Common myeloid progenitor, CD34-positive (primary cell): ENCODE measurements at regions not wholly inside any gene's neighbourhood (a gene's known extent, or its start where the extent isn't known, plus 50 kb on each side); places are given as distances from the start of the nearest gene placed in this dataset.

ENCODE experiments used
- CTCF ChIA-PET: fragments of 350-600 bp; sonication (Branson Sonifier 250); formaldehyde crosslinking; loops from one replicate; lab custom pipeline; 2021; ENCODE audit warnings: antibody characterized with exemption; lab: Charles Lee
- POLR2A ChIA-PET: fragments of 350-600 bp; sonication (Branson Sonifier 250); formaldehyde crosslinking; loops from one replicate; lab custom pipeline; 2021; ENCODE audit warnings: antibody characterized with exemption; lab: Charles Lee
- DNase-seq, 3 donors: peaks; one replicate each; pipeline versions ENCODE4 v3.0.0 to v3.0.0-alpha.2; 2013
- H3K27ac ChIP-seq, 2 experiments: 1 replicate in 1 of 2; 2 replicates in 1 of 2; pipeline ENCODE4 v1.7.0; 2013; ENCODE audit warnings: inconsistent platforms in 2 of 2, low read length in 2 of 2, mild to moderate bottlenecking in 2 of 2, low read depth in 1 of 2, moderate library complexity in 1 of 2; ENCODE audit not compliant: severe bottlenecking in 2 of 2, insufficient read depth in 1 of 2, poor library complexity in 1 of 2
- H3K27me3 ChIP-seq, 5 experiments: replicated peaks in 2 of 5; 1 replicate in 3 of 5; 2 replicates in 2 of 5; pipeline versions ENCODE4 v1.6.1 to v1.7.0; 2013; ENCODE audit warnings: low read length in 4 of 5, mild to moderate bottlenecking in 2 of 5, moderate library complexity in 2 of 5, inconsistent platforms in 1 of 5; ENCODE audit not compliant: insufficient read depth in 5 of 5, control insufficient read depth in 4 of 5
- H3K36me3 ChIP-seq, 4 experiments: 1 replicate in 2 of 4; 2 replicates in 2 of 4; pipeline versions ENCODE4 v1.6.1 to v1.7.0; 2013; ENCODE audit warnings: low read length in 3 of 4, control low read depth in 1 of 4, mild to moderate bottlenecking in 1 of 4; ENCODE audit not compliant: control insufficient read depth in 4 of 4, insufficient read depth in 4 of 4
- H3K4me1 ChIP-seq, 4 experiments: 1 replicate in 3 of 4; 2 replicates in 1 of 4; pipeline versions ENCODE4 v1.6.1 to v1.7.1; 2013; ENCODE audit warnings: low read length in 3 of 4, mild to moderate bottlenecking in 3 of 4, control low read depth in 1 of 4, inconsistent platforms in 1 of 4, moderate library complexity in 1 of 4; ENCODE audit not compliant: control insufficient read depth in 4 of 4, insufficient read depth in 4 of 4; ENCODE audit errors: control extremely low read depth in 1 of 4
- H3K4me3 ChIP-seq, 7 experiments: 1 replicate in 4 of 7; 2 replicates in 3 of 7; pipeline versions ENCODE4 v1.5.1 to v1.7.0; 2013; ENCODE audit warnings: mild to moderate bottlenecking in 7 of 7, low read length in 6 of 7, moderate library complexity in 6 of 7, inconsistent platforms in 2 of 7, low read depth in 2 of 7, control low read depth in 1 of 7; ENCODE audit not compliant: insufficient read depth in 4 of 7, control insufficient read depth in 1 of 7; ENCODE audit errors: extremely low read depth in 1 of 7
- H3K9me3 ChIP-seq, 5 experiments: 1 replicate in 4 of 5; 2 replicates in 1 of 5; pipeline versions ENCODE4 v1.6.1 to v1.7.1; 2013; ENCODE audit warnings: low read length in 4 of 5, mild to moderate bottlenecking in 2 of 5, inconsistent platforms in 1 of 5, low read depth in 1 of 5, moderate library complexity in 1 of 5; ENCODE audit not compliant: control insufficient read depth in 4 of 5, insufficient read depth in 2 of 5; ENCODE audit errors: control extremely low read depth in 1 of 5
- WGBS: methylation state at CpG from one replicate; pipeline ENCODE4 v1.1.5; 2013; ENCODE audit not compliant: insufficient coverage; 5-methylcytosine and 5-hydroxymethylcytosine counted together

GRCh38 chr2:66269166-66269565 lies 165.8 kb upstream of the MEIS1 start:
- H3K4me3 ChIP-seq, result no peak overlapping the region
- ChIA-PET POLR2A (no interaction called here), CTCF (no interaction called here)
- no peaks in the 10 kb centered on the region for H3K9me3 ChIP-seq
- H3K36me3 ChIP-seq, result no peaks in the 10 kb centered on the region
- H3K27me3 ChIP-seq, result peaks cover 0 to 2% (median 0%) of the 10 kb centered on the region in 5 experiments
- 80% methylated on average over 1 of the region's 1 CpG for WGBS
- no peak overlapping the region for H3K27ac ChIP-seq
- DNase-seq, result no peak
- no peaks in the 10 kb centered on the region for H3K4me1 ChIP-seq

- Histone ChIP-seq H3K36me3 (no peaks in the 10 kb centered on the region), H3K4me3 (no peak overlapping the region), H3K27ac (no peak overlapping the region), H3K9me3 (no peaks in the 10 kb centered on the region), H3K27me3 (peaks cover 0 to 2% (median 0%) of the 10 kb centered on the region in 5 experiments), H3K4me1 (no peaks in the 10 kb centered on the region)
- ChIA-PET POLR2A (no interaction called here), CTCF (no interaction called here)
- no peak for DNase-seq
Observed at GRCh38 chr2:66268756-66269155, 166.2 kb upstream of the MEIS1 start.

DNA sequence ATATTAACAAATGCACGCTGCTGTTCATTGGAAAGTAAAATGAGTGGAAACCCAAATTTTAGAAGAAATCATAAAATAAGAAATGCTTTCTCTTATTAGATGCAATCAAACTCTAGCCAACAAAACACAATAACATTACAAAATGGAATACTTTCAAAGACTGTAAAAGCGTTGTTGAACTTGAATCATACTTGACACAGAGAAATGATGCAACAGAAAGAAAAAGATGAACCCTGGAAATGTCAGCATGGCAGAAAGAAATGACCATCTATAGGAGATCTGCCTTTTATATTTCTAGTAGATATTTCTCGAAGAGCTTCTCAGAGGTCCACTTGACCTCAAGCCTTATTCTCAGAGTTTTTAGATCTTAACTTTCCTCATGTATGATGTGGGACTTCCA lies 170.6 kb upstream of the MEIS1 start:
- Histone ChIP-seq H3K4me1 (no peaks in the 10 kb centered on the region), H3K4me3 (no peak overlapping the region), H3K9me3 (no peaks in the 10 kb centered on the region), H3K27ac (no peak overlapping the region), H3K27me3 (no peaks in the 10 kb centered on the region), H3K36me3 (no peaks in the 10 kb centered on the region)
- WGBS, result 100% methylated on average over 2 of the region's 3 CpGs
- ChIA-PET CTCF (interaction anchor here (0.6 kb wide), 1 partner anchor 1121 kb away, joined by 3 read pairs; no protein-coding TSS in a partner anchor), POLR2A (no interaction called here)
- DNase-seq, result no peak

DNA sequence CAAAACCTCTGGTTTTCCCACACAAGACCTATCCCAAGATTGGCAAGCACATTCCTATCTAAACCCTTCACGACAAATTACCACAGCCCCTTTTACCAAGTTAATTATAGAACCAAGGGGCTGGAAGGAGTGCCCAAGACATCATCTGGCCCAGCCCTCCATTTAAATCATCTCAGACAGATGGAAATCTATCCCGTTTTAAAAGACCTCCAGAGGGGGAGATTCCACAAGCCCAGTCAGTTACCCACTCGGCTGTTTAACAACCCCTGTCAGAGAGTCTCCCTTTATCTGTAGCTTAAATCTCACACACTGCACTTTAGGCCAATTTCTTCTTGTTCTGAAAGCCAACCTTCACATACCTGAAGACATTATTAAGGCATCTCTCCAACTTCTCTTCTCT lies 179.1 kb upstream of the MEIS1 start:
- Histone ChIP-seq H3K27ac (no peak overlapping the region), H3K27me3 (no peaks in the 10 kb centered on the region), H3K36me3 (no peaks in the 10 kb centered on the region), H3K4me1 (no peaks in the 10 kb centered on the region), H3K4me3 (no peak overlapping the region), H3K9me3 (no peaks in the 10 kb centered on the region)
- CTCF ChIA-PET, result no interaction called here
- 100% methylated on average over 1 of the region's 3 CpGs for WGBS
- DNase-seq, result no peak
- POLR2A ChIA-PET, result no interaction called here

- CTCF ChIA-PET, result no interaction called here
- no peak for DNase-seq
- Histone ChIP-seq H3K36me3 (no peaks in the 10 kb centered on the region), H3K27me3 (no peaks in the 10 kb centered on the region), H3K27ac (no peak overlapping the region), H3K4me3 (no peak overlapping the region), H3K4me1 (no peaks in the 10 kb centered on the region), H3K9me3 (no peaks in the 10 kb centered on the region)
- POLR2A ChIA-PET, result no interaction called here
Observed at GRCh38 chr2:66255136-66255535, 179.8 kb upstream of the MEIS1 start.

DNA sequence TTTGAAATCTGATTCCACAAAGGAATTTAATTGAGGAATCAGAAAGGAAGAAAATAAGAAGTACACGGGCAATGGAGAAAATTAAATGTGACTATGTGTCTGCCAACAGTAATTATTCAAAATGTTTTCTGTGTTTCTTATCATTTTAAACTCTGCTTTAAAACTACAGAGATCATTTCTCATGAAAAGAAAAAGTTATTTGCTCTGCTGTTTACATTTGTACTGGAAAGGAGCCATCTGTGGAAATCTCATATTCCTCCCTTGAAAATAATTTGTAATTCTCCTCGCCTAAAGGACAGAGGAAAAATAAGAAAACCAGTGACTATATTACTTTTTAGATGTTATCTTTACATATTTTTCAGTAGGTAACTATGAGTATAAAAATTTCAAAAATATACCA lies 181.9 kb upstream of the MEIS1 start:
- H3K9me3 ChIP-seq, result no peaks in the 10 kb centered on the region
- WGBS, result no CpG with 5 or more reads among the region's 2 CpGs
- no peak overlapping the region for H3K4me3 ChIP-seq
- ChIA-PET CTCF (no interaction called here), POLR2A (no interaction called here)
- no peak for DNase-seq
- no peak overlapping the region for H3K27ac ChIP-seq
- H3K4me1 ChIP-seq, result no peaks in the 10 kb centered on the region
- no peaks in the 10 kb centered on the region for H3K36me3 ChIP-seq
- no peaks in the 10 kb centered on the region for H3K27me3 ChIP-seq

DNA sequence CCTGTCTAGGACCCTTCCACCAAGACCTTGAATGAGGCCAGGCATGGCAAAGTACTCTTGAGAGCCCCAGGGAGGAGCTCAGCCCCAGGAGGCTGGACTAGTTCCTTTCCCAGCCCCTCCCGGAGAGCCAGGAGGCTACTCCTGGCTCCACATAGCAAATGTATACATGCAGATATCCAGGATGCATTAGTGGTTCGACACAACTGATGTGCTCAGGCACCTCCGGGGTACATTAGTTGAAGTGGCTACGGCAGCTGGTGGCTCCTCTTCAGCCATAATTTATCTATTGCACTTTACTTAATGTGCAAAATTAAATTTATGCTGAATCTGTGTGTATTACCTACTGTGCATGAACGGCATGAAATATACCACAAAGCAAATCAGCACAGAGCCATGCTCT lies 182.8 kb upstream of the MEIS1 start:
- CTCF ChIA-PET, result no interaction called here
- DNase-seq, result no peak
- Histone ChIP-seq H3K27me3 (no peaks in the 10 kb centered on the region), H3K4me1 (no peaks in the 10 kb centered on the region), H3K9me3 (no peaks in the 10 kb centered on the region), H3K4me3 (no peak overlapping the region), H3K36me3 (no peaks in the 10 kb centered on the region), H3K27ac (no peak overlapping the region)
- WGBS, result 90% methylated on average over 1 of the region's 5 CpGs
- POLR2A ChIA-PET, result no interaction called here

- H3K9me3 ChIP-seq, result no peaks in the 10 kb centered on the region
- CTCF ChIA-PET, result no interaction called here
- POLR2A ChIA-PET, result no interaction called here
Observed at GRCh38 chr2:66251573-66251972, 183.4 kb upstream of the MEIS1 start.

More at GRCh38 chr2:66251573-66251972, 183.4 kb upstream of the MEIS1 start:
- Histone ChIP-seq H3K27me3 (no peaks in the 10 kb centered on the region), H3K36me3 (no peaks in the 10 kb centered on the region), H3K4me1 (no peaks in the 10 kb centered on the region), H3K27ac (no peak overlapping the region), H3K4me3 (no peak overlapping the region)
- no peak for DNase-seq
